ENCODE measurements at regions not wholly inside any gene's neighbourhood (a gene's known extent, or its start where the extent isn't known, plus 50 kb on each side); places are given as distances from the start of the nearest gene placed in this dataset.
"Not testable (repeated sequence)": the region's sequence is repeated elsewhere in the genome, so short reads cannot be mapped to it uniquely, and the experiment has no call there.

GRCh38 chr5:21340233-21340632 is 1352.2 kb upstream of the CDH18 start:
- intact Hi-C loops (cut with micrococcal nuclease; ENCODE audit: unreplicated experiment); H2AFZ ChIP-seq (ENCODE audit: low read length); H3K9ac ChIP-seq (ENCODE audit: insufficient read depth, low read depth, low read length); H3K36me3 ChIP-seq (replicated peaks in 1 of 2; ENCODE audit: control insufficient read depth in 1 of 2, insufficient read depth in 2 of 2, low read length in 2 of 2); in situ Hi-C loops (cut with HindIII; ENCODE audit: extremely low pct_ligation_motif_present, low pct_unique_long_range_greater_than_20kb); H3K27me3 ChIP-seq (ENCODE audit: control insufficient read depth in 1 of 2, insufficient read depth in 2 of 2, low read length in 2 of 2); H3K4me3 ChIP-seq (replicated peaks in 1 of 3; ENCODE audit: insufficient read depth in 1 of 3, low read depth in 2 of 3, low read length in 3 of 3); FAIRE-seq; POLR2A ChIA-PET; H3K9me3 ChIP-seq (ENCODE audit: low read length); H4K20me1 ChIP-seq (ENCODE audit: insufficient read depth, low read length); ATAC-seq; H3K4me2 ChIP-seq (ENCODE audit: low read depth, low read length); BruUV-seq (replicated peaks); CTCF ChIA-PET (ENCODE audit: low intra/inter-chr PET ratio, low total read pairs); H3K79me2 ChIP-seq (ENCODE audit: insufficient read depth, low read length); H3K27ac ChIP-seq (ENCODE audit: extremely low read length, insufficient read depth, low read length); H3K4me1 ChIP-seq (ENCODE audit: insufficient read depth, low read length); TF ChIP-seq FOXP1, SOX13 (IDR thresholded peaks at IDR 0.05): not testable (repeated sequence)
- 7% methylated on average over 3 of the region's 3 CpGs for WGBS (ENCODE audit: low lambda C conversion rate)
- peak; percentile 36 for DNase-seq (ENCODE audit: low spot score)
- TF ChIP-seq, protein P1, sequence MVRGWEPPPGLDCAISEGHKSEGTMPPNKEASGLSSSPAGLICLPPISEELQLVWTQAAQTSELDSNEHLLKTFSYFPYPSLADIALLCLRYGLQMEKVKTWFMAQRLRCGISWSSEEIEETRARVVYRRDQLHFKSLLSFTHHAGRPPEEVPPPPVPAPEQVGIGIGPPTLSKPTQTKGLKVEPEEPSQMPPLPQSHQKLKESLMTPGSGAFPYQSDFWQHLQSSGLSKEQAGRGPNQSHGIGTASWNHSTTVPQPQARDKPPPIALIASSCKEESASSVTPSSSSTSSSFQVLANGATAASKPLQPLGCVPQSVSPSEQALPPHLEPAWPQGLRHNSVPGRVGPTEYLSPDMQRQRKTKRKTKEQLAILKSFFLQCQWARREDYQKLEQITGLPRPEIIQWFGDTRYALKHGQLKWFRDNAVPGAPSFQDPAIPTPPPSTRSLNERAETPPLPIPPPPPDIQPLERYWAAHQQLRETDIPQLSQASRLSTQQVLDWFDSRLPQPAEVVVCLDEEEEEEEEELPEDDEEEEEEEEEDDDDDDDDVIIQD (CRISPR knock-in tag; IDR thresholded peaks at IDR 0.05; ENCODE audit: low read depth), result peak; percentile 80; the same call in 1 of the 2 replicates
- peak; percentile 32; the same call in 1 of the 2 replicates for TF ChIP-seq GATAD2A (CRISPR knock-in tag; IDR thresholded peaks at IDR 0.05)
- TF ChIP-seq SIX1 (CRISPR knock-in tag; IDR thresholded peaks at IDR 0.05; ENCODE audit: borderline replicate concordance), result peak; percentile 96
- TF ChIP-seq FOXP1 (CRISPR knock-in tag; IDR thresholded peaks at IDR 0.05), result peak; percentile 53; the same call in 1 of the 2 replicates
- peak; percentile 80 for TF ChIP-seq FOXA3 (CRISPR knock-in tag; IDR thresholded peaks at IDR 0.05)
- TF ChIP-seq, protein P2, sequence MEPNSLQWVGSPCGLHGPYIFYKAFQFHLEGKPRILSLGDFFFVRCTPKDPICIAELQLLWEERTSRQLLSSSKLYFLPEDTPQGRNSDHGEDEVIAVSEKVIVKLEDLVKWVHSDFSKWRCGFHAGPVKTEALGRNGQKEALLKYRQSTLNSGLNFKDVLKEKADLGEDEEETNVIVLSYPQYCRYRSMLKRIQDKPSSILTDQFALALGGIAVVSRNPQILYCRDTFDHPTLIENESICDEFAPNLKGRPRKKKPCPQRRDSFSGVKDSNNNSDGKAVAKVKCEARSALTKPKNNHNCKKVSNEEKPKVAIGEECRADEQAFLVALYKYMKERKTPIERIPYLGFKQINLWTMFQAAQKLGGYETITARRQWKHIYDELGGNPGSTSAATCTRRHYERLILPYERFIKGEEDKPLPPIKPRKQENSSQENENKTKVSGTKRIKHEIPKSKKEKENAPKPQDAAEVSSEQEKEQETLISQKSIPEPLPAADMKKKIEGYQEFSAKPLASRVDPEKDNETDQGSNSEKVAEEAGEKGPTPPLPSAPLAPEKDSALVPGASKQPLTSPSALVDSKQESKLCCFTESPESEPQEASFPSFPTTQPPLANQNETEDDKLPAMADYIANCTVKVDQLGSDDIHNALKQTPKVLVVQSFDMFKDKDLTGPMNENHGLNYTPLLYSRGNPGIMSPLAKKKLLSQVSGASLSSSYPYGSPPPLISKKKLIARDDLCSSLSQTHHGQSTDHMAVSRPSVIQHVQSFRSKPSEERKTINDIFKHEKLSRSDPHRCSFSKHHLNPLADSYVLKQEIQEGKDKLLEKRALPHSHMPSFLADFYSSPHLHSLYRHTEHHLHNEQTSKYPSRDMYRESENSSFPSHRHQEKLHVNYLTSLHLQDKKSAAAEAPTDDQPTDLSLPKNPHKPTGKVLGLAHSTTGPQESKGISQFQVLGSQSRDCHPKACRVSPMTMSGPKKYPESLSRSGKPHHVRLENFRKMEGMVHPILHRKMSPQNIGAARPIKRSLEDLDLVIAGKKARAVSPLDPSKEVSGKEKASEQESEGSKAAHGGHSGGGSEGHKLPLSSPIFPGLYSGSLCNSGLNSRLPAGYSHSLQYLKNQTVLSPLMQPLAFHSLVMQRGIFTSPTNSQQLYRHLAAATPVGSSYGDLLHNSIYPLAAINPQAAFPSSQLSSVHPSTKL (CRISPR knock-in tag; IDR thresholded peaks at IDR 0.05), result peak; percentile 60
- TF ChIP-seq SOX5 (CRISPR knock-in tag; IDR thresholded peaks at IDR 0.05; ENCODE audit: borderline replicate concordance), result 0 out of 2 replicates have a peak, but pooled peaks have one; percentile 19
- 0 out of 2 replicates have a peak, but pooled peaks have one; percentile 39 for TF ChIP-seq HMG20A (CRISPR knock-in tag; IDR thresholded peaks at IDR 0.05; ENCODE audit: borderline replicate concordance)
- peak; percentile 78; the same call in 1 of the 2 replicates for TF ChIP-seq FOXA1 (IDR thresholded peaks at IDR 0.05)
- TF ChIP-seq FOXA1 (CRISPR knock-in tag; IDR thresholded peaks at IDR 0.05), result peak; percentile 84
- TF ChIP-seq RARA (CRISPR knock-in tag; IDR thresholded peaks at IDR 0.05), result 0 out of 2 replicates have a peak, but pooled peaks have one; percentile 15
- TF ChIP-seq CEBPG (CRISPR knock-in tag; IDR thresholded peaks at IDR 0.05), result peak; percentile 68
- peak; percentile 52; the same call in 1 of the 2 replicates for TF ChIP-seq NCOA2 (CRISPR knock-in tag; IDR thresholded peaks at IDR 0.05)
- TF ChIP-seq BCL6 (CRISPR knock-in tag; IDR thresholded peaks at IDR 0.05), result peak; percentile 46; the same call in 1 of the 2 replicates
- TF ChIP-seq SIX4 (CRISPR knock-in tag; IDR thresholded peaks at IDR 0.05), result peak; percentile 99
- 0 out of 2 replicates have a peak, but pooled peaks have one; percentile 16 for TF ChIP-seq FOXO1 (CRISPR knock-in tag; IDR thresholded peaks at IDR 0.05)
- peak in 1 of 2 experiments; percentile 41; a peak in 1 of 4 replicates for TF ChIP-seq SOX13 (CRISPR knock-in tag; conservative IDR thresholded peaks at IDR 0.05 in 1 of 2, IDR thresholded peaks at IDR 0.05 in 1 of 2)
- TF ChIP-seq FOXP4 (CRISPR knock-in tag; IDR thresholded peaks at IDR 0.05), result peak; percentile 35; the same call in 1 of the 2 replicates
- peak; percentile 14; the same call in 1 of the 2 replicates for TF ChIP-seq TBX3 (IDR thresholded peaks at IDR 0.05; ENCODE audit: borderline replicate concordance)
